NCI-H1417 (cell line): ENCODE measurements at regions not wholly inside any gene's neighbourhood (a gene's known extent, or its start where the extent isn't known, plus 50 kb on each side); places are given as distances from the start of the nearest gene placed in this dataset.
A peak's percentile ranks its signal among the peaks of the same experiment; 100 is the strongest.

Experiments
- DNase-seq, 3 experiments: peaks; one replicate each; lab custom pipeline; 2025; lab: John Stamatoyannopoulos, UW

- no peak for DNase-seq
Observed at GRCh38 chr6:28736121-28736520, 187.7 kb downstream of the TRIM27 start.

- no peak for DNase-seq
Observed at GRCh38 chr6:28737750-28738395, 185.9 kb downstream of the TRIM27 start.

- no peak for DNase-seq
Observed at GRCh38 chr6:28738396-28738765, 185.4 kb downstream of the TRIM27 start.

GRCh38 chr6:28741363-28741762 is 182.4 kb downstream of the TRIM27 start:
- no peak for DNase-seq

GRCh38 chr6:28742668-28743270 is 181.0 kb downstream of the TRIM27 start:
- no peak for DNase-seq

GRCh38 chr6:28743271-28743789 is 180.5 kb downstream of the TRIM27 start:
- no peak for DNase-seq

GRCh38 chr6:28747083-28747630 is 176.6 kb downstream of the TRIM27 start:
- no peak for DNase-seq

- peak in 1 of 3 experiments; percentile 18 for DNase-seq
Observed at GRCh38 chr6:28747631-28748157, 176.1 kb downstream of the TRIM27 start.

GRCh38 chr6:28748192-28748591 is 175.6 kb downstream of the TRIM27 start:
- no peak for DNase-seq

- no peak for DNase-seq
Observed at GRCh38 chr6:28750926-28751458, 172.8 kb downstream of the TRIM27 start.

GRCh38 chr6:28751514-28751913 is 172.3 kb downstream of the TRIM27 start:
- DNase-seq = no peak

- no peak for DNase-seq
Observed at GRCh38 chr6:28751963-28752350, 171.8 kb downstream of the TRIM27 start.

- DNase-seq = no peak
Observed at GRCh38 chr6:28757429-28758045, 166.2 kb downstream of the TRIM27 start.

GRCh38 chr6:28758046-28758817 is 165.6 kb downstream of the TRIM27 start:
- no peak for DNase-seq

- DNase-seq = no peak
Observed at GRCh38 chr6:28758818-28759235, 165.0 kb downstream of the TRIM27 start.

GRCh38 chr6:28764014-28764723 is 159.6 kb downstream of the TRIM27 start:
- no peak for DNase-seq

GRCh38 chr6:28764761-28765282 is 159.0 kb downstream of the TRIM27 start:
- no peak for DNase-seq

GRCh38 chr6:28765978-28766351 is 157.8 kb downstream of the TRIM27 start:
- DNase-seq = no peak

GRCh38 chr6:28766426-28766825 is 157.4 kb downstream of the TRIM27 start:
- no peak for DNase-seq

GRCh38 chr6:28767133-28767532 is 156.7 kb downstream of the TRIM27 start:
- DNase-seq = no peak

GRCh38 chr6:28767691-28768090 is 156.1 kb downstream of the TRIM27 start:
- no peak for DNase-seq
